ENCODE measurements at regions not wholly inside any gene's neighbourhood (a gene's known extent, or its start where the extent isn't known, plus 50 kb on each side); places are given as distances from the start of the nearest gene placed in this dataset.

DNA sequence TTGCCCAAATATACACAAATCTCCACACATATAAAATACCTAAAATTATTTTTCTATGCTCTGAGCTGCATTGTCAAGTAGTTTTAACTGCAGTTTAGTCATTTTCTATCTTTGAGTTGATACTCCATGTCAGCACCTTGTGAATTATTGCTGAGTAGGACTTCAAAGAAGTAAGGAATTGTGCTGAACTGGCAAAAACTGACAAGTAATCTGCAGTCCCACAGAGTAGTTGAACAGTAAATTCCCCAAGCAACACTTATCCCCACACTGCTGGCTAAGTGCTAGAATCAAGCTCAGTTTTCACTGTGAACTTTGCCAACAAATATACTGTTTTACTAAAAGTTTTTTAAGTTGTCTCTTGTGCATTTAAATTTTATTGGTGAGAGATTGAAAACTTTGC lies 141.8 kb upstream of the ST6GAL2 start:
- H3K36me3 ChIP-seq (ENCODE audit: control insufficient read depth, low read length), result no peaks in the 10 kb centered on the region
- no peaks in the 10 kb centered on the region for H3F3A ChIP-seq (ENCODE audit: control insufficient read depth, insufficient read depth)
- H3K4me2 ChIP-seq (ENCODE audit: low read length), result no peak overlapping the region
- no peaks in the 10 kb centered on the region for H3K9me3 ChIP-seq (ENCODE audit: control insufficient read depth, insufficient read depth, low read length)
- no peaks in the 10 kb centered on the region for H3K79me2 ChIP-seq (ENCODE audit: control insufficient read depth, low read length)
- TF ChIP-seq EZH2phosphoT487 (IDR thresholded peaks at IDR 0.05; ENCODE audit: borderline replicate concordance, low read length), result no peak
- TF ChIP-seq, protein P1, sequence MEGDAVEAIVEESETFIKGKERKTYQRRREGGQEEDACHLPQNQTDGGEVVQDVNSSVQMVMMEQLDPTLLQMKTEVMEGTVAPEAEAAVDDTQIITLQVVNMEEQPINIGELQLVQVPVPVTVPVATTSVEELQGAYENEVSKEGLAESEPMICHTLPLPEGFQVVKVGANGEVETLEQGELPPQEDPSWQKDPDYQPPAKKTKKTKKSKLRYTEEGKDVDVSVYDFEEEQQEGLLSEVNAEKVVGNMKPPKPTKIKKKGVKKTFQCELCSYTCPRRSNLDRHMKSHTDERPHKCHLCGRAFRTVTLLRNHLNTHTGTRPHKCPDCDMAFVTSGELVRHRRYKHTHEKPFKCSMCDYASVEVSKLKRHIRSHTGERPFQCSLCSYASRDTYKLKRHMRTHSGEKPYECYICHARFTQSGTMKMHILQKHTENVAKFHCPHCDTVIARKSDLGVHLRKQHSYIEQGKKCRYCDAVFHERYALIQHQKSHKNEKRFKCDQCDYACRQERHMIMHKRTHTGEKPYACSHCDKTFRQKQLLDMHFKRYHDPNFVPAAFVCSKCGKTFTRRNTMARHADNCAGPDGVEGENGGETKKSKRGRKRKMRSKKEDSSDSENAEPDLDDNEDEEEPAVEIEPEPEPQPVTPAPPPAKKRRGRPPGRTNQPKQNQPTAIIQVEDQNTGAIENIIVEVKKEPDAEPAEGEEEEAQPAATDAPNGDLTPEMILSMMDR (IDR thresholded peaks at IDR 0.05; ENCODE audit: low read depth, low read length, poor library complexity, severe bottlenecking), result no peak
- no peaks in the 10 kb centered on the region for H3K4me1 ChIP-seq (ENCODE audit: control insufficient read depth, low read length)
- H4K20me1 ChIP-seq (ENCODE audit: control insufficient read depth, insufficient read depth, low read depth, low read length), result no peaks in the 10 kb centered on the region
- H3K9me2 ChIP-seq (replicated peaks; ENCODE audit: control insufficient read depth, low read length), result no peaks in the 10 kb centered on the region
- H3K4me3 ChIP-seq (ENCODE audit: low read length), result no peak overlapping the region
- no peak overlapping the region for H3K27ac ChIP-seq (ENCODE audit: low read depth, low read length)
- no peaks in the 10 kb centered on the region for H3K27me3 ChIP-seq (ENCODE audit: control insufficient read depth, low read length)

GRCh38 chr2:107028661-107029060 lies 142.7 kb upstream of the ST6GAL2 start:
- Histone ChIP-seq H3K9me3 (ENCODE audit: control insufficient read depth, insufficient read depth, low read length) (no peaks in the 10 kb centered on the region), H4K20me1 (ENCODE audit: control insufficient read depth, insufficient read depth, low read depth, low read length) (no peaks in the 10 kb centered on the region), H3K27me3 (ENCODE audit: control insufficient read depth, low read length) (no peaks in the 10 kb centered on the region), H3K79me2 (ENCODE audit: control insufficient read depth, low read length) (no peaks in the 10 kb centered on the region), H3K4me1 (ENCODE audit: control insufficient read depth, low read length) (no peaks in the 10 kb centered on the region), H3K9me2 (replicated peaks; ENCODE audit: control insufficient read depth, low read length) (no peaks in the 10 kb centered on the region), H3K27ac (ENCODE audit: low read depth, low read length) (no peak overlapping the region), H3K4me2 (ENCODE audit: low read length) (no peak overlapping the region), H3F3A (ENCODE audit: control insufficient read depth, insufficient read depth) (no peaks in the 10 kb centered on the region), H3K36me3 (ENCODE audit: control insufficient read depth, low read length) (no peaks in the 10 kb centered on the region), H3K4me3 (ENCODE audit: low read length) (no peak overlapping the region)
- TF ChIP-seq, protein P1 (IDR thresholded peaks at IDR 0.05; ENCODE audit: low read depth, low read length, poor library complexity, severe bottlenecking), result no peak
- TF ChIP-seq EZH2phosphoT487 (IDR thresholded peaks at IDR 0.05; ENCODE audit: borderline replicate concordance, low read length), result no peak

DNA sequence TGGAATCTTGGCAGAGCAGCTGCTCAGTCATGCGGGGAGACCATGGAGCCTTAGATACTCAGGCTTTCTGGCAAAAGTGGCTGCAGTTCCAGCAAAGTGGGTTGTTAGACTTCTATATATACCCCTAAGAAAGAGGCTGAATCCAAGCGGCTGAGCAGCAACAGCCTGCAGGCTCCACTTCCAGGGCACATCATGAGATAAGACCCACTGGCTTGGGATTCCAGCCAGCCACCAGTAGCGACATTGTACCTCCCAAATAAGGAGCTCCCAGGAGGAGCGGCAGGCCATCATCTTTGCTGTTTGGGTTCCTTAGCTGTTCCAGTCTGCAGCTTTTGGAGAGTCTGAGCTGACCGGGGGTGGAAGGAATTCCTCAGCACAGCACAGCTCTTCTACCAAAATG lies 150.3 kb upstream of the ST6GAL2 start:
- Histone ChIP-seq H3K79me2 (ENCODE audit: control insufficient read depth, low read length) (no peaks in the 10 kb centered on the region), H3K27ac (ENCODE audit: low read depth, low read length) (no peak overlapping the region), H3K27me3 (ENCODE audit: control insufficient read depth, low read length) (no peaks in the 10 kb centered on the region), H3K4me1 (ENCODE audit: control insufficient read depth, low read length) (no peaks in the 10 kb centered on the region), H4K20me1 (ENCODE audit: control insufficient read depth, insufficient read depth, low read depth, low read length) (no peaks in the 10 kb centered on the region), H3K4me3 (ENCODE audit: low read length) (no peak overlapping the region), H3K9me3 (ENCODE audit: control insufficient read depth, insufficient read depth, low read length) (no peaks in the 10 kb centered on the region), H3K36me3 (ENCODE audit: control insufficient read depth, low read length) (no peaks in the 10 kb centered on the region), H3K4me2 (ENCODE audit: low read length) (no peak overlapping the region), H3F3A (ENCODE audit: control insufficient read depth, insufficient read depth) (no peaks in the 10 kb centered on the region), H3K9me2 (replicated peaks; ENCODE audit: control insufficient read depth, low read length) (no peaks in the 10 kb centered on the region)
- TF ChIP-seq, protein P1 (IDR thresholded peaks at IDR 0.05; ENCODE audit: low read depth, low read length, poor library complexity, severe bottlenecking), result no peak
- no peak for TF ChIP-seq EZH2phosphoT487 (IDR thresholded peaks at IDR 0.05; ENCODE audit: borderline replicate concordance, low read length)

- H3K4me2 ChIP-seq (ENCODE audit: low read length), result no peak overlapping the region
- H4K20me1 ChIP-seq (ENCODE audit: control insufficient read depth, insufficient read depth, low read depth, low read length), result no peaks in the 10 kb centered on the region
- no peak overlapping the region for H3K4me3 ChIP-seq (ENCODE audit: low read length)
- H3K79me2 ChIP-seq (ENCODE audit: control insufficient read depth, low read length), result no peaks in the 10 kb centered on the region
- H3K4me1 ChIP-seq (ENCODE audit: control insufficient read depth, low read length), result no peaks in the 10 kb centered on the region
- H3K36me3 ChIP-seq (ENCODE audit: control insufficient read depth, low read length), result no peaks in the 10 kb centered on the region
- no peaks in the 10 kb centered on the region for H3K27me3 ChIP-seq (ENCODE audit: control insufficient read depth, low read length)
- no peak overlapping the region for H3K27ac ChIP-seq (ENCODE audit: low read depth, low read length)
- H3F3A ChIP-seq (ENCODE audit: control insufficient read depth, insufficient read depth), result no peaks in the 10 kb centered on the region
- H3K9me3 ChIP-seq (ENCODE audit: control insufficient read depth, insufficient read depth, low read length), result no peaks in the 10 kb centered on the region
- no peaks in the 10 kb centered on the region for H3K9me2 ChIP-seq (replicated peaks; ENCODE audit: control insufficient read depth, low read length)
- TF ChIP-seq, protein P1 (IDR thresholded peaks at IDR 0.05; ENCODE audit: low read depth, low read length, poor library complexity, severe bottlenecking), result no peak
- TF ChIP-seq EZH2phosphoT487 (IDR thresholded peaks at IDR 0.05; ENCODE audit: borderline replicate concordance, low read length), result no peak
Observed at GRCh38 chr2:107062173-107062572, 176.2 kb upstream of the ST6GAL2 start.
